ENCODE measurements at regions not wholly inside any gene's neighbourhood (a gene's known extent, or its start where the extent isn't known, plus 50 kb on each side); places are given as distances from the start of the nearest gene placed in this dataset.

DNA sequence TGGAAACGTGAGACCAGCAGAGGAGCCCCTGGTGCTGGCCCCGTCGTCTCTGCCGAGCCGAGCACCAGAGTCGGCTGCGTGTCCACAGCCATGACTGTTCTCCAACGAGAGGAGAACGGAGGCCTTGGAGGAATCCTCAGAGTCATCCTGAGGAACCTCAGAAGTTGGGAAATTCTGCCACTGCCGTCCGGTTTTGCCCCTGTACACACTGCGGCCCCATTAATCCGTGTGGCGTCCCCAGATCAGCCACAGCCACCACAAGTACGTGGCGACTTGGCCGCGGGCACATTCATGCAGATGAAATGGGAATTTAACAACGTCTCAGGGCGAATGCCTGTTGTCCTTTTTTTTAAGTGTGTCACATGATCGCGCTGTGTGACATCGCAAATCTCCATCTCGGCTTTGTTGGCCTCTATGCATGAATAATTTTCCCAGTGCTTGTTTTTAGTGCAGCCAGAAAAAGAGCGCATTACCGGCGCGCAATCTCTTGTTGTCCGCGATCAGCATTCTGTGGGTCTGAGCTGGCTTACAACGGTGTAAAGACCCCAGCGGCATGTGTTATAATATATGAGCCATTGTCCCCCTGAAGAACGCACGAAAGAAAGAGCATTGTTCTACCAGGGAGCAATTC, 323.0 kb upstream of the IRX4 start:
- ATAC-seq (no peak), DNase-seq (no peak)
- Histone ChIP-seq H3K9me3 (ENCODE audit: low read length) (no peaks in the 10 kb centered on the region), H3K27ac (ENCODE audit: low read length) (no peak overlapping the region), H2AFZ (ENCODE audit: low read length) (no peak overlapping the region), H3F3A (ENCODE audit: low read length, unreplicated experiment) (no peaks in the 10 kb centered on the region), H3K9me2 (replicated peaks; ENCODE audit: low read length) (no peaks in the 10 kb centered on the region), H3K4me3 (ENCODE audit: low read length) (no peak overlapping the region), H3K36me3 (ENCODE audit: low read depth, low read length) (no peaks in the 10 kb centered on the region), H3K4me1 (ENCODE audit: insufficient read depth, low read length) (no peaks in the 10 kb centered on the region), H3K4me2 (ENCODE audit: low read length) (no peak overlapping the region), H3K27me3 (ENCODE audit: low read length) (peaks cover 52% of the 10 kb centered on the region), H3K9ac (ENCODE audit: low read length) (no peak overlapping the region), H4K20me1 (ENCODE audit: low read length) (no peaks in the 10 kb centered on the region), H3K79me2 (ENCODE audit: low read length) (no peaks in the 10 kb centered on the region)
- CTCF ChIA-PET: no interaction called here
- BruUV-seq (replicated peaks): no TSS peak
- intact Hi-C loops (cut with micrococcal nuclease): no loop called here
- POLR2A ChIA-PET (ENCODE audit: unreplicated experiment): no interaction called here
- no peak for TF ChIP-seq EZH2phosphoT487 (IDR thresholded peaks at IDR 0.05; ENCODE audit: borderline replicate concordance, low read length)
- no peak for TF ChIP-seq EZH2 (IDR thresholded peaks at IDR 0.05; ENCODE audit: low read length, unreplicated experiment)
- TF ChIP-seq, protein P1, sequence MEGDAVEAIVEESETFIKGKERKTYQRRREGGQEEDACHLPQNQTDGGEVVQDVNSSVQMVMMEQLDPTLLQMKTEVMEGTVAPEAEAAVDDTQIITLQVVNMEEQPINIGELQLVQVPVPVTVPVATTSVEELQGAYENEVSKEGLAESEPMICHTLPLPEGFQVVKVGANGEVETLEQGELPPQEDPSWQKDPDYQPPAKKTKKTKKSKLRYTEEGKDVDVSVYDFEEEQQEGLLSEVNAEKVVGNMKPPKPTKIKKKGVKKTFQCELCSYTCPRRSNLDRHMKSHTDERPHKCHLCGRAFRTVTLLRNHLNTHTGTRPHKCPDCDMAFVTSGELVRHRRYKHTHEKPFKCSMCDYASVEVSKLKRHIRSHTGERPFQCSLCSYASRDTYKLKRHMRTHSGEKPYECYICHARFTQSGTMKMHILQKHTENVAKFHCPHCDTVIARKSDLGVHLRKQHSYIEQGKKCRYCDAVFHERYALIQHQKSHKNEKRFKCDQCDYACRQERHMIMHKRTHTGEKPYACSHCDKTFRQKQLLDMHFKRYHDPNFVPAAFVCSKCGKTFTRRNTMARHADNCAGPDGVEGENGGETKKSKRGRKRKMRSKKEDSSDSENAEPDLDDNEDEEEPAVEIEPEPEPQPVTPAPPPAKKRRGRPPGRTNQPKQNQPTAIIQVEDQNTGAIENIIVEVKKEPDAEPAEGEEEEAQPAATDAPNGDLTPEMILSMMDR (conservative IDR thresholded peaks at IDR 0.05; ENCODE audit: low read depth, low read length): no peak

DNA sequence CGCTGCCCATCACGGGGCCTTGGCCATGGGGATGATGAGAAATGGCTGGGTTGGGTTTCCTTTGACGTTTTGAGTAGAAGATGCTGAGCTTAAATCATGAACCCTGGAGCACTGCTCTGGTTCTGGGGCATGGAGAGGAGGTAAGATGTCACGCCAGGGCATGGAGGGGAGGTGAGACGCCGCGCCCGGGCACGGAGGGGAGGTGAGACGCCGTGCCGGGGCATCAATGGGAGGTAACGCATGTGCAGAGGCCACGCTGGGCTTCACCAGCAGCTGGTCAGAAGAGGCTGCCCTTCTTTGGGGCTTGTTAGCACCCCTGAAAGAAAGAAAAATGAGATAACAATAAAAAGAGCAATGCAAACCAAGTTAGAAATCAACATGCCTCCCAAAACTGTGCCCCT, 322.5 kb upstream of the IRX4 start:
- DNase-seq (no peak), ATAC-seq (no peak)
- Histone ChIP-seq H3K9me2 (replicated peaks; ENCODE audit: low read length) (no peaks in the 10 kb centered on the region), H3K4me1 (ENCODE audit: insufficient read depth, low read length) (no peaks in the 10 kb centered on the region), H3K27ac (ENCODE audit: low read length) (no peak overlapping the region), H3K4me3 (ENCODE audit: low read length) (no peak overlapping the region), H3K9ac (ENCODE audit: low read length) (no peak overlapping the region), H3K27me3 (ENCODE audit: low read length) (peaks cover 58% of the 10 kb centered on the region), H3K9me3 (ENCODE audit: low read length) (no peaks in the 10 kb centered on the region), H3K4me2 (ENCODE audit: low read length) (no peak overlapping the region), H4K20me1 (ENCODE audit: low read length) (no peaks in the 10 kb centered on the region), H3K79me2 (ENCODE audit: low read length) (no peaks in the 10 kb centered on the region), H3F3A (ENCODE audit: low read length, unreplicated experiment) (no peaks in the 10 kb centered on the region), H2AFZ (ENCODE audit: low read length) (no peak overlapping the region), H3K36me3 (ENCODE audit: low read depth, low read length) (no peaks in the 10 kb centered on the region)
- CTCF ChIA-PET: no interaction called here
- POLR2A ChIA-PET (ENCODE audit: unreplicated experiment): no interaction called here
- no peak for TF ChIP-seq EZH2phosphoT487 (IDR thresholded peaks at IDR 0.05; ENCODE audit: borderline replicate concordance, low read length)
- TF ChIP-seq, protein P1 (conservative IDR thresholded peaks at IDR 0.05; ENCODE audit: low read depth, low read length): no peak
- TF ChIP-seq EZH2 (IDR thresholded peaks at IDR 0.05; ENCODE audit: low read length, unreplicated experiment): no peak
- BruUV-seq (replicated peaks): no TSS peak
- intact Hi-C loops (cut with micrococcal nuclease): no loop called here

DNA sequence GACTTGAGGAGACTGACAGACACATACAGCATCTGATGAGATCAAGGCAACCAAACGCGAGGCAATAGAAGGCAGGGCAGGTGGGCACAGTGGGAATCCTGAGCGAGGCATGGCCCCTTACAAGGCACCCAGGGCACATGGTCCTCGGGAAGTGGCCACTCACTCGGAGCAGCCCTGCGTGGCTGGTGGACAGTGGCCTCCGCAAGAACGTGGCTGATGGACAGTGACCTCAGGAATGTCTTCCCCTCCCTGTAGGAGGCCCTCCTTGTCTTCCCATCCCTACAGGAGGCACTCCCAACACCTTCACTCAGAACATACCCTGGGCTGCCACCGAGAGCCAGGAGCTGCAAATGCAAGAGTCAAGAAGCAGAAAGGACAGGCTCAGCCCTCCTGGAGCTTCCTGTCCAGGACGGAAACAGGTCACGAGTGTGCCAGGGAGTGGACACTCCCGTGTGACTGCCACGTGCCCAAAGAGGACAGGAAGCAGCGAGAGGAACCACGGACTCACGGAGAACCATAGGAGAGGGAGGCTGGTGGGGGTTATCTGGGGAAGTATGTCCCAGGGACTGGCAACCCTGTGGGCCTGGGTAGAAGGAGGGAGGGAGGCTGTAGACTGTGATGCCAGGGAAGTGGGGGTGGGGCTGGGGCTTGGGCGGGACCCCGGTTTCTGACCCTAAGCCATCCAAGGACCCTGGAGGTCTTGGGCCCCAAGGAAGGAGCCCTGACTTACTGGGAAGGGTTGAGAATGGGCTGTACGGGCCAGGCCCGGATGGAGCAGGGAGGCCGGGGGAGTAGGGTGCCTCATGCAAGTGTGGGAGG, 321.9 kb upstream of the IRX4 start:
- H3K36me3 ChIP-seq (ENCODE audit: low read depth, low read length): no peaks in the 10 kb centered on the region
- H3K4me3 ChIP-seq (ENCODE audit: low read length): no peak overlapping the region
- H3K9me2 ChIP-seq (replicated peaks; ENCODE audit: low read length): no peaks in the 10 kb centered on the region
- CTCF ChIA-PET: no interaction called here
- no peak overlapping the region for H3K4me2 ChIP-seq (ENCODE audit: low read length)
- H3K27me3 ChIP-seq (ENCODE audit: low read length): peaks cover 64% of the 10 kb centered on the region
- no peaks in the 10 kb centered on the region for H3F3A ChIP-seq (ENCODE audit: low read length, unreplicated experiment)
- H2AFZ ChIP-seq (ENCODE audit: low read length): no peak overlapping the region
- ATAC-seq (no peak), DNase-seq (no peak)
- no peaks in the 10 kb centered on the region for H4K20me1 ChIP-seq (ENCODE audit: low read length)
- no peak overlapping the region for H3K9ac ChIP-seq (ENCODE audit: low read length)
- no peaks in the 10 kb centered on the region for H3K9me3 ChIP-seq (ENCODE audit: low read length)
- POLR2A ChIA-PET (ENCODE audit: unreplicated experiment): no interaction called here
- intact Hi-C loops (cut with micrococcal nuclease): no loop called here
- H3K27ac ChIP-seq (ENCODE audit: low read length): no peak overlapping the region
- no peaks in the 10 kb centered on the region for H3K4me1 ChIP-seq (ENCODE audit: insufficient read depth, low read length)
- no TSS peak for BruUV-seq (replicated peaks)
- no peaks in the 10 kb centered on the region for H3K79me2 ChIP-seq (ENCODE audit: low read length)
- TF ChIP-seq, protein P1 (conservative IDR thresholded peaks at IDR 0.05; ENCODE audit: low read depth, low read length): no peak
- no peak for TF ChIP-seq EZH2 (IDR thresholded peaks at IDR 0.05; ENCODE audit: low read length, unreplicated experiment)
- no peak for TF ChIP-seq EZH2phosphoT487 (IDR thresholded peaks at IDR 0.05; ENCODE audit: borderline replicate concordance, low read length)
